A673 (cell line): ENCODE measurements at regions not wholly inside any gene's neighbourhood (a gene's known extent, or its start where the extent isn't known, plus 50 kb on each side); places are given as distances from the start of the nearest gene placed in this dataset.

ENCODE experiments used
- CTCF ChIP-seq: fragments of 300-800, 200-600 bp; sonication (generic); conservative IDR thresholded peaks from 2 replicates; pipeline ENCODE4 v1.5.1; 2017; ENCODE audit warnings: low read depth, mild to moderate bottlenecking, antibody characterized with exemption, low read length, moderate library complexity, mixed read lengths
- EZH2 ChIP-seq: fragments of 200-600 bp; sonication (generic); IDR thresholded peaks from 2 replicates; pipeline ENCODE4 v1.6.1; 2017; ENCODE audit warnings: borderline replicate concordance, low read depth, mild to moderate bottlenecking, mixed read lengths, antibody characterized with exemption, low read length; ENCODE audit not compliant: poor library complexity, severe bottlenecking

GRCh38 chr3:42032693-42033349, 58.3 kb upstream of the TRAK1 start:
- TF ChIP-seq CTCF (no peak), EZH2 (no peak)
